Middle frontal gyrus (tissue), 1 donor: ENCODE measurements at regions not wholly inside any gene's neighbourhood (a gene's known extent, or its start where the extent isn't known, plus 50 kb on each side); places are given as distances from the start of the nearest gene placed in this dataset.
"Not testable (repeated sequence)": the region's sequence is repeated elsewhere in the genome, so short reads cannot be mapped to it uniquely, and the experiment has no call there.

Source experiments
- DNase-seq: peaks from one replicate; pipeline ENCODE4 v3.0.0-alpha.2; 2015; ENCODE audit warnings: low spot score; ENCODE audit errors: extremely low spot score

- no peak for DNase-seq
Measured at GRCh38 chr2:41149054-41149453, 697.2 kb upstream of the SLC8A1 start.

- no peak for DNase-seq
Measured at GRCh38 chr2:41151746-41152145, 699.9 kb upstream of the SLC8A1 start.

- DNase-seq, result no peak
Measured at GRCh38 chr2:41152318-41152717, 700.4 kb upstream of the SLC8A1 start.

- DNase-seq, result no peak
Measured at GRCh38 chr2:41160439-41160838, 708.5 kb upstream of the SLC8A1 start.

GRCh38 chr2:41167014-41167413, 715.1 kb upstream of the SLC8A1 start:
- DNase-seq, result no peak

GRCh38 chr2:41169744-41170143, 717.9 kb upstream of the SLC8A1 start:
- no peak for DNase-seq

- DNase-seq, result no peak
Measured at GRCh38 chr2:41170589-41170988, 718.7 kb upstream of the SLC8A1 start.

- no peak for DNase-seq
Measured at GRCh38 chr2:41180387-41180786, 728.5 kb upstream of the SLC8A1 start.

- DNase-seq, result no peak
Measured at GRCh38 chr2:41182961-41183360, 731.1 kb upstream of the SLC8A1 start.

- DNase-seq, result no peak
Measured at GRCh38 chr2:41187376-41188122, 735.7 kb upstream of the SLC8A1 start.

GRCh38 chr2:41194230-41194629, 742.3 kb upstream of the SLC8A1 start:
- DNase-seq, result no peak

GRCh38 chr2:41197781-41198180, 745.9 kb upstream of the SLC8A1 start:
- no peak for DNase-seq

- DNase-seq, result no peak
Measured at GRCh38 chr2:41199334-41199733, 747.4 kb upstream of the SLC8A1 start.

- DNase-seq, result no peak
Measured at GRCh38 chr2:41204315-41204714, 752.4 kb upstream of the SLC8A1 start.

GRCh38 chr2:41206004-41206403, 754.1 kb upstream of the SLC8A1 start:
- DNase-seq, result no peak

GRCh38 chr2:41207578-41207977, 755.7 kb upstream of the SLC8A1 start:
- DNase-seq, result no peak

GRCh38 chr2:41210030-41210429, 758.1 kb upstream of the SLC8A1 start:
- DNase-seq, result not testable (repeated sequence)

- DNase-seq, result no peak
Measured at GRCh38 chr2:41216978-41217377, 765.1 kb upstream of the SLC8A1 start.

- DNase-seq, result no peak
Measured at GRCh38 chr2:41222593-41222992, 770.7 kb upstream of the SLC8A1 start.

GRCh38 chr2:41234093-41234492, 782.2 kb upstream of the SLC8A1 start:
- DNase-seq, result no peak

- no peak for DNase-seq
Measured at GRCh38 chr2:41241325-41242000, 789.6 kb upstream of the SLC8A1 start.

- no peak for DNase-seq
Measured at GRCh38 chr2:41242001-41242331, 790.1 kb upstream of the SLC8A1 start.
